BLaER1 (cell line): ENCODE measurements at regions not wholly inside any gene's neighbourhood (a gene's known extent, or its start where the extent isn't known, plus 50 kb on each side); places are given as distances from the start of the nearest gene placed in this dataset.
"Not testable (repeated sequence)": the region's sequence is repeated elsewhere in the genome, so short reads cannot be mapped to it uniquely, and the experiment has no call there.

ENCODE experiments used
- H3K27ac ChIP-seq: shearing (Covaris generic); formaldehyde crosslinking; 2 replicates; pipeline ENCODE4 v1.8.1; 2022
- H3K27me3 ChIP-seq: shearing (Covaris generic); formaldehyde crosslinking; 2 replicates; pipeline ENCODE4 v1.8.1; 2022
- H3K36me3 ChIP-seq: shearing (Covaris generic); formaldehyde crosslinking; 2 replicates; pipeline ENCODE4 v1.8.1; 2022
- H3K4me1 ChIP-seq: shearing (Covaris generic); formaldehyde crosslinking; 2 replicates; pipeline ENCODE4 v1.8.1; 2022
- H3K4me2 ChIP-seq: shearing (Covaris generic); formaldehyde crosslinking; 2 replicates; pipeline ENCODE4 v1.8.1; 2022
- H3K4me3 ChIP-seq: shearing (Covaris generic); formaldehyde crosslinking; 2 replicates; pipeline ENCODE4 v1.8.1; 2022
- H3K9ac ChIP-seq: shearing (Covaris generic); formaldehyde crosslinking; 2 replicates; pipeline ENCODE4 v1.8.1; 2022
- H3K9me3 ChIP-seq: shearing (Covaris generic); formaldehyde crosslinking; 2 replicates; pipeline ENCODE4 v1.8.1; 2022
- H4K20me1 ChIP-seq: shearing (Covaris generic); formaldehyde crosslinking; 2 replicates; pipeline ENCODE4 v1.8.1; 2022
- Cebpa-rat ChIP-seq: shearing (Covaris generic); IDR thresholded peaks from 2 replicates; pipeline ENCODE4 v1.8.1; 2022

- Histone ChIP-seq H3K27me3 (no peaks in the 10 kb centered on the region), H3K4me2 (no peak overlapping the region), H3K4me1 (no peaks in the 10 kb centered on the region), H3K36me3 (peaks cover 59% of the 10 kb centered on the region), H3K9me3 (no peaks in the 10 kb centered on the region), H4K20me1 (peaks cover 100% of the 10 kb centered on the region), H3K4me3 (no peak overlapping the region), H3K27ac (no peak overlapping the region), H3K9ac (no peak overlapping the region)
- no peak for TF ChIP-seq Cebpa-rat
These were observed 120.0 kb downstream of the UTRN start for GRCh38 chr6:144405163-144405562.

DNA sequence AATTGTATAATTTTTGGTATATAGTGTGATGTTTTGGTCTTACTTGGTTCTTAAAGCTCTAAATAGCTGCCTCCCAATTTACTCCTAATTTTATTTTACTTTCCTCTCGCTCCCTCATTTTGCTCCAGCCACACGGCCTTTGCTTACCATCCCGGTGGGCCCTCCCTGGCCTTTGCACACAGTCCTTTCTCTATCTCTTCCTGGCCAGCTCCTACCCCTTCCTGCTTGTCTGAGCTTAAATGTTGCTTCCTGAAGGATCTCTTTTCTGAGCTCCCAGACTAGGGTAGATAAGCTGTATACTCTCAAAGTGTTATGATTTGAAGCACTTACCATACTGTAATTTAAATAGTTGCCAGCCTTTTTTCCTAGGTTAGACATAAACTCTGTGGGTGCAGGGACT is 121.7 kb downstream of the UTRN start:
- TF ChIP-seq Cebpa-rat: no peak

GRCh38 chr6:144408161-144408560 is 123.0 kb downstream of the UTRN start:
- peaks cover under 1% of the 10 kb centered on the region for H3K9me3 ChIP-seq
- H3K4me2 ChIP-seq: no peak overlapping the region
- H3K4me1 ChIP-seq: no peaks in the 10 kb centered on the region
- no peaks in the 10 kb centered on the region for H3K27me3 ChIP-seq
- H3K27ac ChIP-seq: no peak overlapping the region
- H3K4me3 ChIP-seq: no peak overlapping the region
- no peak overlapping the region for H3K9ac ChIP-seq
- peaks cover 56% of the 10 kb centered on the region for H3K36me3 ChIP-seq
- no peak for TF ChIP-seq Cebpa-rat
- peaks cover 99% of the 10 kb centered on the region for H4K20me1 ChIP-seq

More for the DNA sequence above, 121.7 kb downstream of the UTRN start:
- H4K20me1 ChIP-seq: peaks cover 100% of the 10 kb centered on the region
- no peaks in the 10 kb centered on the region for H3K9me3 ChIP-seq
- no peak overlapping the region for H3K4me2 ChIP-seq
- H3K36me3 ChIP-seq: peaks cover 65% of the 10 kb centered on the region
- H3K27ac ChIP-seq: no peak overlapping the region
- H3K9ac ChIP-seq: no peak overlapping the region
- H3K4me1 ChIP-seq: no peaks in the 10 kb centered on the region
- H3K27me3 ChIP-seq: no peaks in the 10 kb centered on the region
- H3K4me3 ChIP-seq: no peak overlapping the region

DNA sequence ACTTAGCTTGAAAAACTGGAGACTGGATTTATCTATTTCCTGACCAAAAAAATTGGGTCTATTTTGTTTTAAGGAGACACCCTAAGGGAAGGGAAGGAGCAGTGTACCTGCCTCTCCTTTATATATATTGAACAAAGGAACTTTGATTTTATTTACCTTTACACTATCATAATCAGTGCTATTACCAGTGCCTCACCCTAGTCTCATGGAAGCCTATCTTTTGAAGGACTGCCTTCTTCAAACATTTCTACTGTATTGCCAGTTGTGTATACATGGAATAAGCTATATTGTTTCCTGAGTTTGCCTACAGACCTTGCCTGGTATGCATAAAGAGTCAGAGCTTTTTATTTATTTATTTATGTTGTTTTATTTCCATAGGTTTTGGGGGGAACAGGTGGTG is 124.9 kb downstream of the UTRN start:
- Histone ChIP-seq H3K4me2 (no peak overlapping the region), H3K27me3 (no peaks in the 10 kb centered on the region), H4K20me1 (peaks cover 96% of the 10 kb centered on the region), H3K9me3 (peaks cover 7% of the 10 kb centered on the region), H3K36me3 (peaks cover 67% of the 10 kb centered on the region), H3K4me1 (no peaks in the 10 kb centered on the region), H3K9ac (no peak overlapping the region), H3K4me3 (no peak overlapping the region), H3K27ac (no peak overlapping the region)
- TF ChIP-seq Cebpa-rat: no peak

GRCh38 chr6:144410574-144410973 is 125.4 kb downstream of the UTRN start:
- not testable (repeated sequence) for H3K27me3 ChIP-seq, H3K27ac ChIP-seq, H3K9me3 ChIP-seq, H3K4me3 ChIP-seq, H3K9ac ChIP-seq, H3K4me1 ChIP-seq, H3K4me2 ChIP-seq
- Histone ChIP-seq H4K20me1 (peaks cover 96% of the 10 kb centered on the region), H3K36me3 (peaks cover 62% of the 10 kb centered on the region)

DNA sequence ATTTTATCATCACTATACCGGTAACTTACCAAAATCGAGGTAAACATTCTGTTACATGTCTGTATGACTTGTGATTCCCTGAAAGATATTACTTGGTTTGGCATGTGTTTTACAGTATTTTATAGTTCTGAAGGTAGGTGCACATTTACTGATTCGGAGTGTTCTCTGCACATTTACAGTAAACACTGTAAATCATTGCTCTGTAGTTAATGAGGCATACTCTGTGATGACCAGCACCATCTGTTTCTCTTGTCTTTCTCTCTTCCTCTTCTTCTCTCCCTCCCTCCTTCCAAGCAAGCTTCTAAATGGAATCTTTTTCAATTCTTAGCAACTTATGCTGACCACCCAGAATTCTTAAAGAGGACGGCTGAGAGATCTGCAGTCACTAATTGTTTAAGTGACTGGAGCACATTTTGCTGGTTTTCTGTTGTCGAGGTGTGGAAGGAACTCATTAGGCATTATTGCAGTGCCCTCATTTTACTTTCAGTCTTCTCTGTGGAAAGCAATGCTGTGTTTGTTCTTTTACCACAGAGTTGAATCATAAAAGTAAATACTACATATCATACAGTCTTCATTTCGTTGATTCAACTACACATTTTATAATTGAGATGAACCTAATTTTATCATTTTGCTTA is 126.5 kb downstream of the UTRN start:
- TF ChIP-seq Cebpa-rat: no peak
- H4K20me1 ChIP-seq: peaks cover 96% of the 10 kb centered on the region
- peaks cover 7% of the 10 kb centered on the region for H3K9me3 ChIP-seq
- H3K4me1 ChIP-seq: no peaks in the 10 kb centered on the region
- H3K4me2 ChIP-seq: no peak overlapping the region
- no peak overlapping the region for H3K27ac ChIP-seq
- H3K4me3 ChIP-seq: no peak overlapping the region
- no peaks in the 10 kb centered on the region for H3K27me3 ChIP-seq
- H3K9ac ChIP-seq: no peak overlapping the region
- H3K36me3 ChIP-seq: peaks cover 53% of the 10 kb centered on the region

- H4K20me1 ChIP-seq: peaks cover 96% of the 10 kb centered on the region
- no peak overlapping the region for H3K4me3 ChIP-seq
- TF ChIP-seq Cebpa-rat: no peak
- H3K36me3 ChIP-seq: peaks cover 45% of the 10 kb centered on the region
- H3K27me3 ChIP-seq: no peaks in the 10 kb centered on the region
- no peak overlapping the region for H3K9ac ChIP-seq
- peaks cover 1% of the 10 kb centered on the region for H3K4me1 ChIP-seq
- H3K27ac ChIP-seq: no peak overlapping the region
- no peak overlapping the region for H3K4me2 ChIP-seq
- peaks cover 7% of the 10 kb centered on the region for H3K9me3 ChIP-seq
These were observed 128.3 kb downstream of the UTRN start for GRCh38 chr6:144413418-144413817.

GRCh38 chr6:144415014-144415413 is 129.9 kb downstream of the UTRN start:
- Histone ChIP-seq H3K4me2 (no peak overlapping the region), H3K36me3 (peaks cover 34% of the 10 kb centered on the region), H3K9me3 (peaks cover 7% of the 10 kb centered on the region), H3K27ac (no peak overlapping the region), H3K9ac (no peak overlapping the region), H3K27me3 (no peaks in the 10 kb centered on the region), H3K4me1 (peaks cover 12% of the 10 kb centered on the region), H4K20me1 (peaks cover 96% of the 10 kb centered on the region), H3K4me3 (no peak overlapping the region)
- no peak for TF ChIP-seq Cebpa-rat

DNA sequence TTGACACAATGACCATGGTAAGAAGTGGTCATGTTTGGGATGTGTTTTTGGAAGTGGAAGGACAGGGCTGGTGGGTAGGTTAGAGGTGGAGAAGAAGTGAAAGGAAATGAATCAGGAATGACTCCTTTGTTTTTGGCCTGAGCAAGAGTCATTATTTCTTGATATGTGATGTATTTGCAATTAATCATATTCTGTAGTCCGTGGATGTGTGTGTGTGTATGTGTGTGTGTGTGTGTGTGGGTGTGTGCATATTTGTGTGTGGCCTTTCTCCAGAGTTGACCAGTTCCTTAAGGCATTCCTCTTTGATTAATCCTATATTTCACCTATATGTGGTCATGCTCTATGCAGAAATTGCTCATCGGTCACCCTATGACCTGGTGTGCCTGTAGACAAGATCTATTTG is 130.7 kb downstream of the UTRN start:
- H3K27me3 ChIP-seq: no peaks in the 10 kb centered on the region
- peaks cover 96% of the 10 kb centered on the region for H4K20me1 ChIP-seq
- no peak overlapping the region for H3K27ac ChIP-seq
- H3K36me3 ChIP-seq: peaks cover 31% of the 10 kb centered on the region
- peaks cover 7% of the 10 kb centered on the region for H3K9me3 ChIP-seq
- H3K4me3 ChIP-seq: no peak overlapping the region
- H3K4me2 ChIP-seq: no peak overlapping the region
- no peak overlapping the region for H3K9ac ChIP-seq
- no peak for TF ChIP-seq Cebpa-rat
- H3K4me1 ChIP-seq: peaks cover 12% of the 10 kb centered on the region

- Histone ChIP-seq H3K4me2 (no peak overlapping the region), H3K27me3 (no peaks in the 10 kb centered on the region), H4K20me1 (peaks cover 96% of the 10 kb centered on the region), H3K27ac (no peak overlapping the region), H3K36me3 (peaks cover 30% of the 10 kb centered on the region), H3K9ac (no peak overlapping the region), H3K4me1 (peaks cover 12% of the 10 kb centered on the region), H3K9me3 (peaks cover 7% of the 10 kb centered on the region), H3K4me3 (no peak overlapping the region)
- no peak for TF ChIP-seq Cebpa-rat
These were observed 131.1 kb downstream of the UTRN start for GRCh38 chr6:144416244-144416643.

- H3K4me3 ChIP-seq: no peak overlapping the region
- no peak for TF ChIP-seq Cebpa-rat
- peaks cover 12% of the 10 kb centered on the region for H3K4me1 ChIP-seq
- H3K4me2 ChIP-seq: no peak overlapping the region
- no peaks in the 10 kb centered on the region for H3K27me3 ChIP-seq
- H3K9ac ChIP-seq: no peak overlapping the region
- H3K9me3 ChIP-seq: peaks cover 7% of the 10 kb centered on the region
- peaks cover 96% of the 10 kb centered on the region for H4K20me1 ChIP-seq
- peaks cover 29% of the 10 kb centered on the region for H3K36me3 ChIP-seq
- H3K27ac ChIP-seq: no peak overlapping the region
These were observed 131.6 kb downstream of the UTRN start for GRCh38 chr6:144416773-144417172.
